Stimulated activated CD4-positive, alpha-beta T cell treated with anti-CD3 and anti-CD28 coated beads, Interleukin-4, amount 100 ng/mL, for 1 hour (primary cell): ENCODE measurements at regions not wholly inside any gene's neighbourhood (a gene's known extent, or its start where the extent isn't known, plus 50 kb on each side); places are given as distances from the start of the nearest gene placed in this dataset.
"Not testable (repeated sequence)": the region's sequence is repeated elsewhere in the genome, so short reads cannot be mapped to it uniquely, and the experiment has no call there.

ENCODE experiments used
- DNase-seq: peaks from one replicate; pipeline ENCODE4 v3.0.0-alpha.2; 2020

- no peak for DNase-seq
Observed at GRCh38 chr11:34001557-34002064, 49.9 kb upstream of the CAPRIN1 start.

DNA sequence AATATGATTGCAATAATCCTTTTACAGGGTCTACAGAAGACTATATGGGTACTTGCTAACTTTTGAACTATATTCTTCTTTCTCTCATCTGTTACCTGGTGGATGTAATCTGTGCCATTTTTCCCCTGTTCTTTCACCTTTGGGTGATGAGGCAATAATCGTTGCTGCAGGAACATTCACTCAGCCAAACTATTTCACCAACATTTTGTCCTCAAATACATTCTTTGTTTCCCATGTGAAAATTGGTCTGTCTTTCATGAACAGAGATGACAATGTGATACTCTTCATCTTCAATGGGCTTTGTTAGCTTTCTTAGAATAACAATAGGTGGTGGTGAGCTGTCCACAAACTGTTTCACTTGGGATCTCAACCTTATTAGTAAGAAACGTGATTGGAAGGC is 52.1 kb upstream of the CAPRIN1 start:
- DNase-seq = no peak

DNA sequence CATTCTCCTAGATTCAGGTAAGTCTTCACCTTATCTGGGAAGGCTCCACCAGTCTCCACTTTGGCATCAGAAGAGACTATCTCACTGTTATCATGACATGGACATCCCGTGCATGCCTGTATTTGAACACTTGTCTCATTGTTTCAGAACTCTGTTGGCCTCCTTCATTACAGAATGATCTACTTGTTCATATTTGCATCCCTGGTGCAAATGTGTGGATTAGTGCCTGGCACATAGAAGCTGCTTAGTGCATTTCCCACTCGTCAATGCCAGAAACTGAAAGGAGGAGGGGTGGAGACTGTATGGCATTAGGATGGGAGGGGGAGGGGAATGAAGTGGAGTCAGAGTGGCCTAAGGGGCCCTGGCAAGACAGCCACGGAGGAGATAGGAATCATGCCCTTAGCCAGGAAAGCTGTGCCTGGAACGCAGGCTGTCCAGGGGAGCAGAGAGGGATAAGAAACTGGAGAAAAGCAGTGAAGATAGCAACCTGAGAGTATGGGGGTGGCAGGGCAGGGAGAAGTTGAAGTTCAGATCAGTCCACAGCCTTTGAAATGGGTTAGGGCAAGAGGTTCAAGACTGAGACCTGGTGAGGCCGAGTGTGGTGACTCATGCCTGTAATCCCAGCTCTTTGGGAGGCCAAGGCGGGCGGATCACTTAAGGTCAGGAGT is 53.8 kb upstream of the CAPRIN1 start:
- DNase-seq = no peak

DNA sequence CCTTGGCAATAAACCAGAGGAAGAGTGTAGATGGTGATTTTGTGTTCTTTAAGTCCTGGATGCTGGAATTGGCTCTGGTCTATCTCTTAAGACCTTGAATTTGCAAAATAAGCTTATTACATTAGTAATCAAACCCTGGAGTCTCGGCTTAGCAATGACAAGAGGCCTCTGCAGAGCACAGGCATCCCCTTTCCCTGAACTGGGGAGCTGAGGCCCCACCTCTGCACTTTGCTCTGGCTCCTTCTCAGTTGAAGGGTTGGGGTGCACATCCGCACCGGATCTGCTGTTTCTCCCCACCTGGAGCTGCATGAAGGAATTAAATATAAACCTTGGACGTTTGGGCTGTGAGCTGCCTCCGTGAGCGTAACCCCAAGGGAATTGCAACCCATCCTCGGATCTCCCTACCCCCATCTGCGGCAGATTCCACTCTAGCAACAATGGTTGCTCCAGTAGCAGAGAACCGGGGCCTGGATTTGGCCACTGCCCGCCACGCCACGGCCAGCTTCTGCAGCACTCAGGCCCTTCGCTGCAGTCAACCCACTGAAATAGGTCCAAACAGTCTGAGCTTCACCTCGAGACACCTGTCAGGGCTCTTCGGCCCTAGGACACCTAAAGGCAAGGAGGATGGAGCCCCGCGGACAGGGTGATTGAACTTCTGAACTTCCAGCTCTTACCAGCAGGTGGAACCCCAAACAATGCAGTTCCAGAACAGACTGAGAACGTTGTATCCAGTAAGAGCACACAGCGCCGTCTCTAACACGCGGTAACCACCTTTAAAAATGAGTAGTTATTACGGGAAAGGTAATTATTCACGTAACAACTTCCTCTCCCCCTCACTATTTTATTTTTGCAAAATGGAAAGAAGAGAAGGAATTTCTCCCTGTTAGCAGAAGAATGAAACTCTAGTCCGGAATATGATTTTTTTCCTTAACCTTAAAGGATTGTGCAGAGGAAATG is 54.8 kb upstream of the CAPRIN1 start:
- DNase-seq = peak; percentile 63

- DNase-seq = no peak
Observed at GRCh38 chr11:33994937-33995336, 56.6 kb upstream of the CAPRIN1 start.

GRCh38 chr11:33991136-33991535 is 60.4 kb upstream of the CAPRIN1 start:
- not testable (repeated sequence) for DNase-seq

- DNase-seq = not testable (repeated sequence)
Observed at GRCh38 chr11:33990131-33990530, 61.4 kb upstream of the CAPRIN1 start.

- no peak for DNase-seq
Observed at GRCh38 chr11:33989461-33989860, 62.1 kb upstream of the CAPRIN1 start.

- no peak for DNase-seq
Observed at GRCh38 chr11:33988586-33989370, 62.8 kb upstream of the CAPRIN1 start.

DNA sequence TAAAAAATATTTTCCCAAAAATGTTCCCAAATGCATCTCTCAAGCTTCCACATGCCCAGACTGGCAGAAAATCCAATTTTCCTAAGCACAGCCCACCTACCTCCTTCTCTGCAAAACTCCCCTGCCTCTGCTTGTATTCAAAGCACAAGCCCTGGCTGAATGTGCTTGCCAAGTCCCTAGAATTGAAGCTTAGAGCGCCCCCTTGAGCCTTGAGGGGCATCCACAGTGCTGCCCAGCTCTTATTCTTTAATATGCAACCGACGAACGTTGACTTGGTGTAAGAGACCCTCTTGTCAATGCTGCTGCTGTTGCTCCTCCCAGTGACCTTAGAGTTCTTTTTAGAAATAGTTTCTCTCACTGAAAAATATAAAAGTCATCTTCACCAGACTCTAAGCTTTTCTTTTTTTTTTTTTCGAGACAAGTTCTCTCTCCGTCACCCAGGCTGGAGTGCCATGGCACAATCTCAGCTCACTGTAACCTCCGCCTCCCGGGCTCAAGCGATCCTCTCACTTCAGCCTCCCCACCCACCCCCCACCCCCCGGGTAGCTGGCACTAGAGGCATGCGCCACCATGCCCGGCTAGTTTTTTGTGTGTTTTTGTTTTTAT is 63.5 kb upstream of the CAPRIN1 start:
- peak; percentile 67 for DNase-seq

DNA sequence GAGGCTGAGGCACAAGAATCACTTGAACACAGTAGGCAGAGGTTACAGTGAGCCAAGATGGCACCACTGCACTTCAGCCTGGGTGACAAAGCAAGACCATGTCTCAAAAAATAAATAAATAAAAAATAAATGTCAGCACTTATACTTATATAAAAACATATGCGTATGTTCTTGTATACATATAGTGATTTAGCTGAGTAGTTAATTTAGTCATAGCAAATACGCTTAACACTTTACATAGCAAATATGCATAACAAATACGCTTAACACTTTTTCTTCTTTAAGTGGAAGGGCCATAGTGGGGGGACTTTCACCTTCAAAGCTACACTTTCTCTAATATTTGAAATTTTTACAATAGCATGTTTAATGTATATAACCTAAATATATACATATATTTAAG is 64.0 kb upstream of the CAPRIN1 start:
- DNase-seq = no peak

DNA sequence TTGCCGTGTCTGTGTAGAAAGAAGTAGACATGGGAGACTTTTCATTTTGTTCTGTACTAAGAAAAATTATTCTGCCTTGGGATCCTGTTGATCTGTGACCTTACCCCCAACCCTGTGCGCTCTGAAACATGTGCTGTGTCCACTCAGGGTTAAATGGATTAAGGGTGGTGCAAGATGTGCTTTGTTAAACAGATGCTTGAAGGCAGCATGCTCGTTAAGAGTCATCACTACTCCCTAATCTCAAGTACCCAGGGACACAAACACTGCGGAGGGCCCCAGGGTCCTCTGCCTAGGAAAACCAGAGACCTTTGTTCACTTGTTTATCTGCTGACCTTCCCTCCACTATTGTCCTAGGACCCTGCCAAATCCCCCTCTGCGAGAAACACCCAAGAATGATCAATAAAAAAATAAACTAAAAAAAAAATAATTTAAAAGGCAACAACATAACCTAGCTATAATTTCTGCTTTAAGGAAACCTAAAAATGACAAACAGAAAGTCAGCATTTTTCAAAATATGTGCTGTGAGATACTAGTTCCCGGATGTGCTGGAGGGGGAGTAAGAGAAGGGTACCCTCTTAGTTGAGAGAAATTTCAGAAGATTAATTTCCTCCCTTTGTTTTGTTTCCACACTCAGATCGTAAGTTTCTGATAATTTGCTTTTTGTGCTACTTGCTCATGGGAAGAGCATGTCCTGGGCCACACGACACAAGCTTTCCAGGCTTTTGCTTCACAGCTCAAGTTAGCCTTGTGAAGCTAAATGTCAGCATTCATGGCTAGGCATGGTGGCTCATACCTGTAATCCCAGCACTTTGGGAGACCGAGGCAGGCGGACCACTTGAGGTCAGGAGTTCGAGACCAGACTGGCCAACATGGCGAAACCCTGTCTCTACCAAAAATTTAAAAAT is 64.7 kb upstream of the CAPRIN1 start:
- DNase-seq = not testable (repeated sequence)

GRCh38 chr11:33984682-33985389 is 66.7 kb upstream of the CAPRIN1 start:
- DNase-seq = no peak

GRCh38 chr11:33982661-33983060 is 68.9 kb upstream of the CAPRIN1 start:
- no peak for DNase-seq

DNA sequence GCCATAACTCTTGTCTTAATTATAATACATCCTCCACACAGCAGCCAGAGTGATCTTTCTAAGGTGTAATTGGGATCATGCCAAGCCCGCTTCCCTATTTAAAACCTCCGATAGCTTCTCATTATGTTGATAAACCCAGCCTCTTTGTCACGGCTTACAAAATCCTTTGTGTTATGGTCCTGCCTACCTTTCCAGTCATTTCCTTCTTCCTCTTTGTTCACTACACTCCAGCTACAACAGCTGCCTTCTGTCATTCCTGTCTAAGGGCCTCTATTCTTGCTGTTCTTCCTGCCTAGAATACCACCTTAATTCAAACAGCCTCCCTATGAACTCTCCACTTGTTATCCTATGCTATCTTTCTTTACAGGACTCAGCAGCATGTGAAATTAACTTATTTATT is 70.6 kb upstream of the CAPRIN1 start:
- DNase-seq = no peak

DNA sequence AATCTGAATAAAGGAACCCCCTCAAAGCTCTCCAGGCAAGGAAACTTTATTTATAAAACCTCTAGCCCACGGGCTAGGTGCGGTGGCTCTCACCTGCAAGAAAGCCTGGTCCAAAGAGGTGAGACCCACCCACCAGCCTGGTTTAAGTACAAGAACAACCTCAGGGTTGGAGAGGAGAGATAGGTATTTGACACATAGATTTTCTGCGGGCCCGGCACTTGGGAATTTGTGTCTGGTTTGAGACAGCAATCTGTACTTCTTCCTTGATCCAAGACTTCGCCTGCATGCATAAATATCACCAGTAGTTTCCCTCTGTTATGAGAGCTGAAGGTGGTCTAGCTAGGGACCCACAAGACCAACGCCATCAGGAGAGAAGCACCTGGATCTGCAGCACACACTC is 73.2 kb upstream of the CAPRIN1 start:
- no peak for DNase-seq

GRCh38 chr11:33977676-33978075 is 73.9 kb upstream of the CAPRIN1 start:
- DNase-seq = no peak

DNA sequence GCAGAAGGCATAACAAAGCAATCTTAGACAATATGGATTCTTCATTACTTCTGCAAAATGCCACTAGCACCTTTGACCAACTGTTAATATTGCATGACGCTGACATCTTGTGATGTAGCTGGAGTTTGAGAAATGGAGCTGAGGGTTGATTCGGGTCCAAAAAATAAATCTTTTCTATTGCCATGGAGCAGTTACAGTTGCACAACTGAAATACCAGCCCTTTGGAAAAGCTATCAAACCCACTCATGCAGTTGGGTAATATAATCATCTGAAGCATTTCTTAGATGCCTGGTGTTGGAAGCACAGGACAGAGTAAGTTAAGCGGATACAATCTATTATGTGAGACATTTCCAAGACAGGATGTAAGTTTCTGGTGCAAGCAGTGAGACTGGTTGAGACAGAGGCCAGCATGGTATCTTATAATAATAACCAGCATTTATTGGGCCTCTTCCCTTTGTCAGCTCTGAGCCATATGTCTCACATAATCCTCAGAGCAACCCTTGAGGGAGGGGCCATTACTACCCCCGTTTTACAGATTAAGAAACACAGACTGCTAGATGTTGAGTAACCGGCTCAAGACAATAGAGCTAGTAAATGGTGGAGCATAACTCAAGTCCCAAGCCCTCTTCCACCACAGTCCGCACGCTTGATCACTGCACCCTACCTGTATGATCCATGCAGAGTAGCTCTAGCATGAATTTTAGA is 74.9 kb upstream of the CAPRIN1 start:
- DNase-seq = no peak

DNA sequence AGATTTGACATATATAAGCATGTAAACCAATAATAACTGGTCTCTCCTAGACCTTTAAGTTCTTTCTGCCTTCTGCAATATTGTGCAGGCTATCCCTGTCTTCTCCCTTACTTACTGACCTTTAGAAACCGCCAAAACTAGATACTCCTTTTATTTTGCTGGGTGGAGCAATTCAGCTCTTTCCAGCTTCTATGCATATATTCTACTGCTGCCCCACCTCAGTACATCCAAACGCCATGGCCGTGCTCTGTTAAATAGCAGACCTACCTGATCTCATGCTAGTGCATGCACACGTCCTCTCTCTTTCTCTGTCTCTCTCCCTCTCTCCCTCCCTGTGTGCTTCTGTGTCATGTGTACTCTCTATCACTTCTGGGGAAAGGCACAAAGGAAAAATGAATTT is 76.7 kb upstream of the CAPRIN1 start:
- DNase-seq = no peak

GRCh38 chr11:33971530-33971929 is 79.7 kb upstream of the LMO2 start:
- DNase-seq = not testable (repeated sequence)
